ENCODE measurements at regions not wholly inside any gene's neighbourhood (a gene's known extent, or its start where the extent isn't known, plus 50 kb on each side); places are given as distances from the start of the nearest gene placed in this dataset.

GRCh38 chr12:3931776-3932175 is 58.6 kb upstream of the PARP11 start:
- TF ChIP-seq POLR2A (IDR thresholded peaks at IDR 0.05; ENCODE audit: low read length) (no peak), GATA1 (IDR thresholded peaks at IDR 0.05; ENCODE audit: low read depth, low read length) (no peak)

All from erythroblast (primary cell).